GDM1 (cell line): ENCODE measurements at regions not wholly inside any gene's neighbourhood (a gene's known extent, or its start where the extent isn't known, plus 50 kb on each side); places are given as distances from the start of the nearest gene placed in this dataset.
A peak's percentile ranks its signal among the peaks of the same experiment; 100 is the strongest.

Experiments used
- DNase-seq: peaks from one replicate; lab custom pipeline; 2025; lab: John Stamatoyannopoulos, UW

DNA sequence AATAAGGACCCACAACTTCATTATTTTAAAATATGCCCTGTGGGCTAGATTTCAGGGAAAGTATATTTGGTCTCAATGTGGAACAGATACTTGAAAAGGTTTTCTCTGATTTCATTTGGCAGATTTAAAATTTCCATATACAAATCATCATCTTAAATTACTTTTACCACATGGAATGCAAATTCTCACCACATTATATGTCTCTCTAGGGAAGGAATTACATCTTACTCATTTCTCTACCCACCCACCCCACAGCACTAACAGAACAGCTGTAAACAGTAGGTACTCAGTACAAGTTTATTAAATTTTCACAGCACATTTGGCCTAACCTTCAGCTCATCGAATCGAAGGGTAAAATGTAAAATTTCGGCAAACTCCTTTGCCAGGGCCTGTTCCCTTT is 104.0 kb downstream of the CYRIA start:
- no peak for DNase-seq

DNA sequence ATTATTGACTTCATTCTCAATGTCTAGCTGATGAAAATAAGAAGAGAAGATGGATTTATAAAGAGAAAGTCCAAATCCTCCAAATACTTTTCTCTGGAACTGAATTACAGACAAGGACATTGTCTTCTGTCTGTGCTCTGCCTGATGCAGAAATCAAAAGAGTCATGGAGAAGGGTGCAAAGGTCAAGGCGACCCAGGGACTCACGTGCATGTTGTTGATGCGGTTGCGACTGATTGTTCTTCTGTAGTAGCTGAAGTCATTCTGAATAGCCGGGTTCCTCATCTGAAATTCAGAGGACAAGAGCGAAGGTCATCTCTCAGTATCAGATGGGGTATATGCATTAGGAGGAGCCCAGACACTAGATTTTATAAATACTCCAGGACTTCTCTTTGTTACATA is 104.4 kb downstream of the CYRIA start:
- DNase-seq: no peak

DNA sequence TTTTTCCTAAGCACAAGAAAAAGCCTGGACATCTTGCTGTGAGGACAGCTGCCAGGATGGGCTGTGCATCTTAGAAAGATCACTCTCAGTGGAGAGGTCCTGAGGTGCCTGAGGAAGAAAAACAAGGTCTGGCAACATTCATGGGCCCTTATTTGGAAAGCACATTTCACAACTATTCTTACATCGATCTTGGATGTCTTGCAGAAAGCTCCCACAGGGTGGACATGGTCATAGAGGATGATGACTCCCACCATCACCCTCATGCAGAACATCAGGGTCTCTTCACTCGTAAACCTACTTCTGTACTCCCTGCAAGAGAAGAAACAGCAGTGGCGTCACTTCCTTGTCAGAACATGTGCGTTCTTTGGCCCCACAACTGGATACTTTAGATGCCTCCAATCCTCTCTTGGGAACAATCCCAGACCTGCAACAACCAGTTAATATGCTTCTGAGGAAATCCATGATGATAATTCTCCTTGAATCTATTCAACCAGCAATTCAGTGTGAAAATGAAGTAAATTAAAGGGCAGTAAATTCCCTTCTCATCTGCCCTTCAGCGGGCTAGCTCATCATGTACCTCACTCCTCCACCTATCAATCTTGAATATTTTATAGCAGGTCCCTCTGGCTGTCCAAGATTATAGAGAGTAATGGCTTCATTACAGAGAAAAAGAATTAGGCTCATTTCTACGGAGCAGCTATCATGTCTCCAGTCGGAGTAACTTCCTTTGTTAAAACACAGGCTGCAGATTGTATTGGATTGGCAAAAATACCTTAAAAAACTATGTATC is 106.2 kb downstream of the CYRIA start:
- no peak for DNase-seq

DNA sequence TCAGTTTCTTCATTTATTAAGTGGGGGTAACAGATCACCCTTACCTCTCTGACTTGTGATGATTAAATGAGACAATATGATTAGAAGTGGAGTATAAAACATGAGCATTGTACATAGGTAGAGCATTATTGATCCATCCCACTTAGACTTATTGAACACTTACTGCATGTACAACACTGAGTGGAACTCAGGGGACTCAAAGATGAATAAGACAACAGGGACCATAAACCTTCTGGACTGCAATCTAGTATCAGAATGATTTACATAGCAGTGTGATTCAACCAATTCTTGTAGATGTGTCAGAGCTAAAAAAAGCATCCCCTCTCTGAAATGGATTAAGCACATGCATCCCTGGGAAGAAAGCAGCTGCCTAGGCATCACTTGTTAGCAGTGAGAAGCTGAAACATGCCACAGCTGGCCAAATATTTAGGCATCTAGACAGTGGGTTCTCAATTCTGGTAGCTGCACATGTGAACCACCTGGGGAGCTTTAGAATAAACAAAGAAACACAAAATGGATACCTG is 111.5 kb downstream of the CYRIA start:
- DNase-seq: no peak

DNA sequence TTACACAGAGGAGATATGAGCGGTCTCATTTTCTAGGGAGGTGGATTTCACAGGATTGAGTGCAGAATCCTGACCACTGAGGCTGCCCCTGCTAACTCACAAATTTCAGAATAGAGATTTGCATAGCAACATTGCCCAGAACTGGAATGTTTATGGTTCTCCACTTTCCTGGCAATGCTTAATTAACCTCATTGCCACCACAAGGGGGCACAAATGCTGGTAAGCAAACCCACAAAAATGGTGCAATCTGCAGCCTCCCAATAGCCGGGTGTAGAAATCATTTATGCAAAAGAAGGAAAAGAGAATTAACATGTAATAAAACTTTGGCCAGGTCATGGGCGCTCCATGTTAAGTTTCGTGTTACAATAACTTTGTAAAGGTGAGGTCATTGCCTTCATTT is 112.4 kb downstream of the CYRIA start:
- DNase-seq: no peak

DNA sequence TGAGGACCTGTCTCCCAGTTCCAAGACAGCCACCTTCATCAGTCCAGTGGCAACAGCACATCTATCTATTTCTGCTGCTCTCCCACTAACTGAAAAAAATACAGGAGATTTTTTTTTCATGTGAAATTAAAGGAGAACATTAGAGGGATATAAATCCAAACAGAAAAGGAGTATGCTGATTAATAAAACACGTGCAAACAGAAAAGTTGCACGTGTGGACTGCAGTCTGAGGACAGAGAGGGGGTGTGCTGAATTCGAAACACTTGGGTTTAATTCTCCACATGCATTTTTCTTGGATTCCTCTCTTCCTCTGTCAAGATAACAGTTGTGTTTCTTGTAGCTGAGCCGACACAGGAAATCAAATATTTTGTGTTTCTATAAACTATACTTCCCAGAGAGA is 113.4 kb downstream of the CYRIA start:
- DNase-seq: no peak

DNA sequence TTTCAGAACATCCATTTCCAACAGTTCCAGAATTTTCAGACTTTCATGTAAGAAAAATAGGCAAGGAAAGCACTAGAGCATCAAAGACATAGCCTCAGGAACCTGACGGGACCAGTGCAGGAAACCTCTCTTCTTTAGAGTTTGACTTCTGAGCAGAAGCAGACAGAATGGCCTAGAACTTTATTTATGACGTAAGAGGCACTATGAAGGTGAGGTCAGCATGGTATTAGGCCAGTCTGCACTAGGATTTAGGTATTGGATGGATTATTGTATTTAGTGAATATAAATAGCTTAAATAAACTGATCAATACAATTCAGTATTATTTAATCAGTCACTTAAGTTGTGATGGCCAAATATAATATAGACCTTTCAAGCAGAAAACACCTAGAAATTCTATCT is 117.6 kb downstream of the CYRIA start:
- no peak for DNase-seq

DNA sequence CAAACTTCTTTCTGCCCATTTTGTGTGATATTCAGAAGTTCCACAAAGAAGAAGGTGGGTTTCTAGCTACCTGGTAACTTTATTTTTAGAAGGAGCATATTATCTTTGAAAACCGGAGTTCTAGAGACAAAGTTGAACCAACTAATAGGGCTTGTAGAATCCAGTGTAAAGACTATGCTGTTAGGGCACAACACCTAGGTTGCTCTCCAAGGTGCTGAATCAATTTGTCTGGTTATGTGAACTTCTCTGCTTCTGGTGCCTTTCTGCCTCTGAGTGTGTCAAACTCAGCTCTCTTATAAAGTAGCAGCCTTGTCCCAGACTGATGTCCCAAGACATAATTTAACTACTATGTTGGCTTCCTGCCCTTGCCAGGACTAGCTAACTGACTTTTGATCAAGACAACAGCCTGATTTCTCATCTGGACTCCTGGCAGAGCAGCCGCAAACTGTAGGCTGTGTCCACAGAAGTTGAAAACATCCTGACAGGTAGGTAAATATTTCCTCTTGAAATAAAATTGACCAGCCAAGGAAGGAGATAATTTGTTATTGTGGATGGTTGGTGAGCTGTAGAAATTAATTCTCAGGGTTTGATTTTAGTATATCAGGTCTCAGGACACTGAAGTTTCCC is 119.4 kb downstream of the CYRIA start:
- peak; percentile 14 for DNase-seq

DNA sequence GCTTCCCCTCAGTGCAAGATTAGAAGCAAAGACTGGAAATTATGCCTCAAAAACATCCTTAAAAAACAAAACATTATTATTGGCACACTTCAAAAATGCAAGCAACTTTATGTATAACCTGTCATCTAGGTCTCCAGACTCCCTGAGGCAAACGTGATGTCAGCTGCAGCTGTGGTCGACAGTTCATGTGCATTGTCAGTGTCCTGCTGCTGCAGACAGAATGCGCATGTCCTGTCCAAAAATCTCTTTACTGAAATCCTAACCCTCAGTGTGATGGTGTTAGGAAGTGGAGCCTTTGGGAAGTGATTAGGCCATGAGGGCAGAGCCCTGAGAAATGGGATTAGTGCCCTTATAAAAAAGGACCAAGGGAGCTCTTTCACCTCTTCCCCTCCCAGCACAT is 126.9 kb downstream of the CYRIA start:
- no peak for DNase-seq

DNA sequence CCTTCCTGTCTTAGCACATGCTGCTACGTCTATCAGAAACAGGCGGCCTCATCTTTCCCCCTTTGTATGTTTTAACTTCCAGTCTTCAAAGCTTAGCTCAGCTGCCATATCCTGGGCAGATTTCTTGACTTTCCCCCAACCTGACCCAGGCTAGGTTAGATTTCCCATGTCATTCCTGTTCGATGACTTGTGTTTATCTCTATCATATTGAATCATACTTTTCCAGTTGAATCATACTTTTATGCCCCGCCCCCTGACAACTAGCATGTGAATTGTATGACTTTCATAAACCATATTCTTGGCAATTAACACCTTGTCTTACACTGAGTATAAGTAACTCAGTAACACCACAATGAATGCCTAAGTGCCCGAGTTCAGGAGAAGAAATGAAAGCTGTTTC is 128.3 kb downstream of the CYRIA start:
- no peak for DNase-seq

DNA sequence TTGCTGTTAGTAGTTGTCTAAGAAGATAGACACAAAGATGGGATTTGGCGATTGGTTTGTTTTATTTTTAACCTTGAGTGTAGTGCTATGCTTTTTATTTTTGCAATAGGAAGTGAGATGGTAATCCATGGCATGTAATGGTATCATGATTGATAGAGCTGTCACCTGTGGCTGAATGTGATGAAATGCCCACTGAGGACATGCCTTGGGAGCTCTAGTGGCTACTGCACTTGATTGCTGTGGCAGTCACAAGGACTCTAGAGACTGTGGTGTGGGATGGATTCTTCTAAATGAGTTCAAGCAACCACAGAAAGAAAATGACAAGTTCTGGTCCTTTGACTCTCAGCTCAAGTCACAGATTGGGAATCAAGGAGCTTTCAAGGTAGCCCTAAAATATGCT is 139.4 kb downstream of the CYRIA start:
- DNase-seq: no peak

DNA sequence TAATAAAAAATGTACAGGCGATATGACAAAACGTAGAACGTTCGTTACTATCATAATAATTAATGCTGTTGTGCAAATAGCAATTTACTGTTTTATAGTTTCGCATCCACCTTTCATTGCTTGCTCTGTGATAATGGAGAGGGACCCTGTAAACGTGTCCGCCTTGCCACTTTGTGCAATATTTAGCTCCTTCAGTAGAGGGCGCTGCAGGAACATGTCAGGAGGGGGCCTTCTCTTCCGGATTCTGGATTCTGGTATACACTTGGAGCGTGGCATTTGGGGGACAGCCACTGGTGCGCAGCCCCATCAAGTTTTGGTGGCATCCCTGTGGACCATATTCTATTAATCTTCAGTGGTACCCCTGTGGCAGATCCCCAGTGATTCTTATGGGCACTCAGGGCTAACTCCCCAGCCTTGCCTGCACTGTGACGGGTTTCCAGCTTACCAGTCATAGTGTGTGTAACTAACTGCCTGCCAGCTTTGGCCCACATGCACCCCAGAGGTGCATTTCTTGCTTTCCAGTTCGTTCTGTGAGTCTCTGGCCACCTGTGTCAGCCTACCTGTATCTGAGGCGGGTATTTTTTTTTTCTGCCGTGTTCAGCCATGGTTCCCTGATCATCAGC is 140.3 kb downstream of the CYRIA start:
- DNase-seq: peak; percentile 17

DNA sequence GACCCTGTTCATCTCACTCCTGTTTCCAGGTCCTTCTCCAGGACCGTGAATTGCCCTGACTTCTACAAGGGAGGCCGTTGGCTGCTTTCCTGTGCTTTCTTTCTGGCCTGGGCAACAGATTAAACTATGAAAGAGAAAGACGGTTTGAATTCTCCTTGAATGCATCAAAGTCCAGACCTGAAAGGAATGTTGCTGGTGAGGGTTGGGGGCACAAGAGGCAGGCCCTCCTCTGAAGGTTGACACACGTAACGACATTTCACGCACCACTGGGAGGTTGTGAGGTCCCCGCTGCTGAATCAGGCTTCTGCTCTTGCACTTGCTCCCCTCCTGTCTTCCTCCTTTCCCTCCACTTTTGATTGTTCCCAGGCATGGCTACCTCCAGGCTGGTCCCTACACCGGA is 141.9 kb downstream of the CYRIA start:
- no peak for DNase-seq

DNA sequence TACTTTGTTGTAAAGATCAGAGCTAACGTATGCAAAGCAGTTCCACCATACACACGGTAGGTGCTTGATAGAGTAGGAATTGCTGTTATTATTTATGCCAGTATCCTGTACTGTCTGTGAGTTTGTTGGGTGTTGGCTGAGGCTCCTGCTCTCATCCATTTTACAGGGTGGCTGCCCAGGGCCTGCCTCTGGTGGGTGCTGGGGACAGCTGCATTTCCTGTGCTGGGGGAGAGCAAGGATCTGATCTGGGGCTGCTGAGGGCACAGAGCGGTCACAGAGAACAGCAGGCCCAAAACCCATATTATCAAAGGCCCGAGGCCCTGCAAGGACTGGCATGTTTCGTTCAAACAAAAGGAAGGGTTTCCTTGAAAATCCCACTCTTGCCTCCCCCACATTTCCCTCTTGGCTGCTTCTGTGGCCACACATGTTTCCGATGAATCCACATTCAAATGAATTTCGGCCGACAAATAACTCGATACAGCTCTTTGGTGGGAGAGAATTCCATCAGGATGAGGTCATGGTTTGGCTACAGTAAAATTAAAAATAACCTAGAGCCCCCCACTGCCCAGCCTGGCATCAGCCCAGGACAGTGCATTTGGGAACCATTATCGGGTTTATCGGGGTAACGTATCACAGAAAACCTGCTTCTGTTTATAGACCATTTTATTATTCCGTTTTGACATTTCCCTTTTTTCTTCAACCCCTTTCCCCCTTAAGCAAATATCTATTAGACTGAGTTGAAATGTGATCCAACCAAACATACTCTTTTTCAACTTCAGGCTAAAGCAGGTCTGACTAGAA is 143.4 kb downstream of the CYRIA start:
- DNase-seq: no peak

DNA sequence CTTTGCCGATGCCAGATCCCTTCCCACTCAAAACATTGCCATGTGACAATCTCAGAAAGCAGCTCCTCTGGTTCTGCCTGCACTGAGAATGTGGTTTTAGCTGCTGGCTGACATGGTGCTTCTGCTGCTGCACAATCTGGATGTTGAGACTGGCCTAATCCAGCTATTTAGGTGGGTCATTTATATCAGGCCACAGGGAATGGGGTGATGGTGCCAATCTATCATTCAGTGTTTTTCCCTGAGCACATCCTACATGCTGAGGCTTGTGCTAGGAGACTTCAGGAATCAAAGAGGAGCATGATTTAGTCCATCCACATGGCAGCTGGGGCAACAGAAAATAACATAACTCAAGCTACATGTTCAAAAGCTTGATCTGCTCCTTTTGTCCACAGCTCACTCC is 144.7 kb downstream of the CYRIA start:
- DNase-seq: no peak

DNA sequence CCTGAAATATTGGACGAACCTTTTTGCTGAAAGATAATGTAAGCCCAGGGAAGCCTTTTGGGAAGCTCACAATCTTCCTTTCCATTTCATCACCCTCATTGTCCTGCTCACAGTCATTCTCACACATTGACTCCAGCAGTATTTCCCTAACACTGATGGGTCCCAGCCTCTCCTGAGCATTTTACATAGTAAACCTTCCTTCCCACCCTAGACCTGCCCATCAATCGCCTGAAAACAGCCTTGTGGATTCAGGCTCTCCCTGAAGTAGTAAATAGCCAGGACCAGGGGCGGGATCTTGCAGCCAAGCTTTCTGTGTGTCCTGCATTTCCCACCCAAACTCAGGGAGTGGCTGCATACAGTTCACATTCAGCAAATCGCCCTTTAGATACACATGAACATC is 149.9 kb downstream of the CYRIA start:
- no peak for DNase-seq

DNA sequence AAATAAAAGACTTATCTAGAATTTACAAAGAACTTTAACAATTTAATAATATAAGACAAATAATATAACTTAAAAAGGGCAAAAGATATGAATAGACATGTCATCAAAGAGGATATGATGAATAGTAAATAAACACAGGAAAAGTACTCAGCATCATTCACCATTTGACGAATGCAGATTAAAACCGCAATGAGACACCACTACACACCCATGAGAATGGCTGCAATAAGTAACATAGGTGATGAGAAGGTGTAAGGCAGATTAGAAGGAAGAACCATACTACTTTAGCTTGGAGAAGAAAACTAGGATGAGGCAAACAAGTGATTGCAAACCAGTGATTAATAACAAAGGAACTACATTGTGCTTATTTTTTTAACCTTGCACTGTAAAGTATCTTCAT is 152.0 kb downstream of the CYRIA start:
- no peak for DNase-seq

DNA sequence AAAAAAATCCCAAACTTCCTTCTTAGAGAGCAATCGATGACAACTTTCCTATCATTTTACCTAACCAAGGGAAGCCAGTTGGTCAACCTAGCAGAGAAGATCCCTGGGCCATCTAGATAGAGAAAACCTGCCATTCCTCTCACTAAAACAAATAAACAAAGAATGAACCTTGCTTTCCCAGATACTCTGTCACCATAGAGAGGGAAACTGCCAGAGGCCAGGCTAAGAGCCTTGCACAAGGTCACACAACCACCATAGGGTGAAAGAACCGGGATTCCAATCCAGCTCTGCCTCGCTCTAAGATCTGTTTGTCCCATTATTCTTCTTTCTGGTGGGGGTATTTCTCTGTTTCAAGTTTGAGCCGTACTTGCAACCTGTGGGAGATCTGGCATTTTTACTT is 154.6 kb downstream of the CYRIA start:
- no peak for DNase-seq

DNA sequence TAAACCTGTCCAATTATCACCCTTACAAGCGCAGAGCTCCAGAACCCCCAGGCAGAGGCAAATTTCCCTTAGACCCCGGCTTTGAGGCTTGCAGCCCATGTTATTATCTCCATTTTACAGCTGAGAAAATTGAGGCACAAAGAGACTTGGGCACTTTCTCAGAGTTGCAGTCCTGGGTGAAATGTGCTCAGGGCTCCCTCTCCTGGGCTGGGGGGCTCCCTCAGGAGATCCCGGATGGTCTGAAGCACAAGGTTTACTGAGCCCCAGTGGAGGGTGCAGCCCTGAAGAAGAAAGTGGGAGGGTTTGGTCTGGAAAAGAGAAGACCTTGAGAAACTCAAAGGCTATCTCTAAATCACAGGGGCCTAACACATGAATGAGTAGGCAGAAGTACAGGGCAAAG is 156.6 kb downstream of the CYRIA start:
- no peak for DNase-seq

DNA sequence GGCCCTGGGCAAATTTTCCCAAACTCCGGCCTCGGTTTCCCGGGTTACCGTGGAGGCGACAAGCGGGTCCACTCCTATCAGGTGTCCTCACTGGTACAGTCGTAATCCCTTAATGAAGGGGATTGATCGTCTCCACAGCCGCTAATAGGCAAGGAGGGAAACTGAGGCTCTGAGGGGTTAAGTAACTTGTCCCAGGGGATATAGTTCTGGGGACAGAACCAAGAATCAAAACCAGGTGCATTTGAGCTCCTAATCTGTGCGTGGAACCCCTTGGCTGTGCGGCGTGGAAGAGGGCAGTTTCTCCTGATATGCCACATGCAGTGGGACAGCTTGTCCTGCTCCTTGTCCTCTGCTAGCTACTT is 157.2 kb downstream of the CYRIA start:
- no peak for DNase-seq

DNA sequence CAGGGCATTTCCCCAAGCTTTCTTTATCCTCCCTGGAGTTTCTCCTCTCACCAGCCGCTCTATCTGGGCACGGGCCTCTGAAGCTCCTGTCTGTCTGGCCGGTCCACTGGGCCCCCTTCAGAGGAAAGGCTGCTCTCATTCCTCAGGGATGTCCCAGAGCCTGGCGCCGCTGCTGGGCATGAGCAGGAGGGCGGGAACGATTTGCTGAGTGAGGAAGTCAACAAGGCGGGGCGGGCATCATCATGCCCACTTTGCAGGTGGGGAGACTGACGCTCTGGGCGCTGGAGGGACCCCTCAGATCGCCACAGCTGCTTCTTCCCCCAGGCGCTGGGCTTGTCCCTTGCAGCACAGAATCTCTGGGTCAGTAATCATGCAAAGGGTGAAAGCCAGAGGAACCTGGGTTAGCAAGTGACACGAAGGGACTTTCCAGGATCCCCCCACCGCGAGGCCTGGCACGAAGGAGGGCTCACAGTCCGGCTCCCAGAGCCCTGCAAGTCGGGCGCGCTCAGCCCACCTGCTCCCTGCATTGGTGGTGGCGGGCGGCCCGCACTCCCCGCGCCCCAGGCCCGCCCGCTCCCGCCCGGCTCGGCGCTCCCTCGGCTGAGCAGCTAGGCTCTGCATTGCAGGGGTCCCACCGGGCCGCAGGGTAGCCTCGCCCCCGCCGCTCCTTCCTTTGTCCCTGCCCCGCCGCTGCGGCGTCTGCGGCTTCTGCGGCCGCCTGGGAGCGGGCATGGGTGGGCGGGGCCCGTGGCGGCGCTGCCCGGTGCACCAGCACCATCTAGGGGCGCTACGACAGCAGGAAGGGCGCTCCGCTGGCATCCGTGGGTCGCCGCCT is 157.8 kb downstream of the CYRIA start:
- DNase-seq: no peak

DNA sequence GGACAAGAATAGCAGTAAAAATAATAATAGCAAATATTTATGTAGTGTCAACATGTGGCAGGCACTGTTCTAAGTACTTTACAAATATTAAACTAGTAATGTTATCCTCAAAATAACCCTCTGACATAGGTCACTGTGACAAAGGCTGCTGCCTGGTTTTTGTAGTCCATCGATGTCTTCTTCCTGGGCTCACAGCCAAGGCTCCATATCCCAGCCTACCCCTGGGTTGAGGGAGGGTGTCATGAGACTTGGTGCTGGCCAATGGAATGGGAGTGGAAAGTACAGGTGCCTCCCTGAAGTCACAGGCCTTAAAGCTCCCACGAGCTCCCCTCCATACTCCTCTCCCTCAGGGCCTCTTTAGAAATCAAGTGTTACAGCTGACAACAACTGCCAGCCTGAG is 159.3 kb downstream of the CYRIA start:
- no peak for DNase-seq
